Mesenchymal stem cell (in vitro differentiated cells and primary cell): ENCODE measurements at regions not wholly inside any gene's neighbourhood (a gene's known extent, or its start where the extent isn't known, plus 50 kb on each side); places are given as distances from the start of the nearest gene placed in this dataset.

Experiments used
- DNase-seq: peaks from one replicate; pipeline ENCODE4 v3.0.0-alpha.2; 2013
- H2AFZ ChIP-seq: one replicate; pipeline ENCODE4 v1.6.1; 2013; ENCODE audit warnings: low read depth, mild to moderate bottlenecking, control low read depth, inconsistent platforms, low read length, moderate library complexity
- H2AK5ac ChIP-seq: 2 replicates; pipeline ENCODE4 v1.6.1; 2013; ENCODE audit warnings: low read length, moderate library complexity, mild to moderate bottlenecking, inconsistent platforms; ENCODE audit not compliant: severe bottlenecking
- H2BK120ac ChIP-seq: one replicate; pipeline ENCODE4 v1.6.1; 2013; ENCODE audit warnings: low read depth, mild to moderate bottlenecking, inconsistent platforms, low read length, moderate library complexity
- H2BK12ac ChIP-seq, 2 experiments: one replicate each; pipeline ENCODE4 v1.6.1; 2013; ENCODE audit warnings: inconsistent platforms in 2 of 2, low read length in 2 of 2, mild to moderate bottlenecking in 2 of 2, moderate library complexity in 2 of 2, control low read depth in 1 of 2
- H2BK15ac ChIP-seq: one replicate; pipeline ENCODE4 v1.6.1; 2013; ENCODE audit warnings: mild to moderate bottlenecking, low read depth, inconsistent platforms; ENCODE audit not compliant: poor library complexity, severe bottlenecking
- H2BK5ac ChIP-seq: 2 replicates; pipeline ENCODE4 v1.6.1; 2013; ENCODE audit warnings: low read depth, mild to moderate bottlenecking, low read length, control low read depth, inconsistent platforms; ENCODE audit not compliant: poor library complexity, severe bottlenecking
- H3K14ac ChIP-seq, 2 experiments: one replicate each; pipeline ENCODE4 v1.6.1; 2013; ENCODE audit warnings: inconsistent platforms in 2 of 2, low read length in 2 of 2, control low read depth in 1 of 2, mild to moderate bottlenecking in 1 of 2, moderate library complexity in 1 of 2
- H3K18ac ChIP-seq, 2 experiments: one replicate each; pipeline ENCODE4 v1.6.1; 2013; ENCODE audit warnings: inconsistent platforms in 2 of 2, low read length in 2 of 2, control low read depth in 1 of 2, low read depth in 1 of 2, mild to moderate bottlenecking in 1 of 2
- H3K23ac ChIP-seq, 2 experiments: one replicate each; pipeline ENCODE4 v1.6.1; 2013; ENCODE audit warnings: inconsistent platforms in 2 of 2, low read length in 2 of 2, mild to moderate bottlenecking in 2 of 2, moderate library complexity in 2 of 2, control low read depth in 1 of 2
- H3K27ac ChIP-seq: 2 replicates; pipeline ENCODE4 v1.5.1; 2013; ENCODE audit warnings: mild to moderate bottlenecking, moderate library complexity, low read length, control low read depth, inconsistent platforms; ENCODE audit not compliant: poor library complexity, severe bottlenecking
- H3K27me3 ChIP-seq, 2 experiments: 2 replicates each; pipeline versions ENCODE4 v1.6.1 to v1.7.0; 2013; ENCODE audit warnings: low read length in 2 of 2, mild to moderate bottlenecking in 2 of 2, moderate library complexity in 2 of 2, control low read depth in 1 of 2, inconsistent platforms in 1 of 2; ENCODE audit not compliant: control insufficient read depth in 1 of 2, insufficient read depth in 1 of 2
- H3K36me3 ChIP-seq, 2 experiments: 2 replicates each; pipeline versions ENCODE4 v1.6.1 to v1.7.0; 2013; ENCODE audit warnings: low read length in 2 of 2, control low read depth in 1 of 2, inconsistent platforms in 1 of 2, low read depth in 1 of 2, mild to moderate bottlenecking in 1 of 2; ENCODE audit not compliant: insufficient read depth in 2 of 2, control insufficient read depth in 1 of 2
- H3K4ac ChIP-seq, 2 experiments: one replicate each; pipeline ENCODE4 v1.6.1; 2013; ENCODE audit warnings: inconsistent platforms in 2 of 2, low read length in 2 of 2, mild to moderate bottlenecking in 2 of 2, moderate library complexity in 2 of 2, control low read depth in 1 of 2, low read depth in 1 of 2
- H3K4me1 ChIP-seq: 2 replicates; pipeline ENCODE4 v1.6.1; 2013; ENCODE audit warnings: low read depth, low read length, control low read depth; ENCODE audit not compliant: control insufficient read depth, insufficient read depth
- H3K4me2 ChIP-seq: 2 replicates; pipeline ENCODE4 v1.6.1; 2013; ENCODE audit warnings: low read length, mild to moderate bottlenecking, inconsistent platforms; ENCODE audit not compliant: poor library complexity, severe bottlenecking
- H3K4me3 ChIP-seq, 2 experiments: 2 replicates each; pipeline versions ENCODE4 v1.5.1 to v1.7.0; 2013; ENCODE audit warnings: low read length in 2 of 2, mild to moderate bottlenecking in 2 of 2, control low read depth in 1 of 2, low read depth in 1 of 2; ENCODE audit not compliant: insufficient read depth in 1 of 2
- H3K79me1 ChIP-seq: replicated peaks from 2 replicates; pipeline ENCODE4 v1.6.1; 2013; ENCODE audit warnings: mild to moderate bottlenecking, control low read depth, low read length, inconsistent platforms; ENCODE audit not compliant: poor library complexity, severe bottlenecking
- H3K9ac ChIP-seq: 2 replicates; pipeline ENCODE4 v1.7.0; 2013; ENCODE audit warnings: mild to moderate bottlenecking, low read length, moderate library complexity
- H3K9me3 ChIP-seq: 2 replicates; pipeline ENCODE4 v1.7.0; 2013; ENCODE audit warnings: mild to moderate bottlenecking, low read length; ENCODE audit not compliant: control insufficient read depth
- H4K8ac ChIP-seq: one replicate; pipeline ENCODE4 v1.6.1; 2013; ENCODE audit warnings: inconsistent platforms, mild to moderate bottlenecking, low read length, moderate library complexity
- H4K91ac ChIP-seq: one replicate; pipeline ENCODE4 v1.6.1; 2013; ENCODE audit warnings: mild to moderate bottlenecking, low read length, inconsistent platforms
- WGBS: methylation state at CpG from one replicate; pipeline ENCODE4 v1.1.7; 2013; ENCODE audit warnings: mixed read lengths; 5-methylcytosine and 5-hydroxymethylcytosine counted together

- Histone ChIP-seq H4K8ac (no peak overlapping the region), H2BK120ac (no peak overlapping the region), H3K4me1 (no peaks in the 10 kb centered on the region), H4K91ac (no peak overlapping the region), H3K14ac (no peak overlapping the region), H2AFZ (no peak overlapping the region), H3K9ac (no peak overlapping the region), H2AK5ac (no peak overlapping the region), H2BK5ac (no peak overlapping the region), H2BK12ac (no peak overlapping the region), H2BK15ac (no peak overlapping the region), H3K36me3 (no peaks in the 10 kb centered on the region), H3K4ac (no peak overlapping the region), H3K9me3 (no peaks in the 10 kb centered on the region), H3K4me2 (no peak overlapping the region), H3K23ac (no peak overlapping the region), H3K18ac (no peak overlapping the region), H3K4me3 (no peak overlapping the region), H3K79me1 (peaks cover 4% of the 10 kb centered on the region), H3K27me3 (no peaks in the 10 kb centered on the region), H3K27ac (no peak overlapping the region)
- no peak for DNase-seq
- 85% methylated on average over 2 of the region's 2 CpGs for whole genome bisulfite sequencing
Observed at GRCh38 chr6:47938405-47938804, 156.6 kb downstream of the OPN5 start.

- 64% methylated on average over 2 of the region's 2 CpGs for WGBS
Observed at GRCh38 chr6:47936820-47937219, 155.0 kb downstream of the OPN5 start.

GRCh38 chr6:47934023-47934422, 152.2 kb downstream of the OPN5 start:
- no peak overlapping the region for H3K14ac ChIP-seq
- no peak overlapping the region for H2BK15ac ChIP-seq
- H2BK5ac ChIP-seq = no peak overlapping the region
- no peak overlapping the region for H3K9ac ChIP-seq
- 83% methylated on average over 5 of the region's 6 CpGs for WGBS
- H3K4me1 ChIP-seq = no peaks in the 10 kb centered on the region
- no peaks in the 10 kb centered on the region for H3K9me3 ChIP-seq
- H2BK12ac ChIP-seq = no peak overlapping the region
- H3K36me3 ChIP-seq = no peaks in the 10 kb centered on the region
- no peak overlapping the region for H2AFZ ChIP-seq
- H3K4me2 ChIP-seq = no peak overlapping the region
- H3K18ac ChIP-seq = no peak overlapping the region
- H3K4ac ChIP-seq = no peak overlapping the region
- no peak for DNase-seq
- peaks cover 4% of the 10 kb centered on the region for H3K79me1 ChIP-seq
- H3K23ac ChIP-seq = no peak overlapping the region
- no peak overlapping the region for H2AK5ac ChIP-seq
- no peaks in the 10 kb centered on the region for H3K27me3 ChIP-seq
- no peak overlapping the region for H4K8ac ChIP-seq
- H3K4me3 ChIP-seq = no peak overlapping the region
- H3K27ac ChIP-seq = no peak overlapping the region
- H4K91ac ChIP-seq = no peak overlapping the region
- no peak overlapping the region for H2BK120ac ChIP-seq

More at GRCh38 chr6:47936820-47937219, 155.0 kb downstream of the OPN5 start:
- H2BK12ac ChIP-seq = no peak overlapping the region
- no peak overlapping the region for H2BK5ac ChIP-seq
- H3K36me3 ChIP-seq = no peaks in the 10 kb centered on the region
- H2AK5ac ChIP-seq = no peak overlapping the region
- no peak overlapping the region for H3K9ac ChIP-seq
- H3K79me1 ChIP-seq = peaks cover 4% of the 10 kb centered on the region
- no peak overlapping the region for H3K14ac ChIP-seq
- no peak overlapping the region for H4K8ac ChIP-seq
- no peak overlapping the region for H3K4me3 ChIP-seq
- no peak overlapping the region for H2BK15ac ChIP-seq
- H3K18ac ChIP-seq = no peak overlapping the region
- H3K23ac ChIP-seq = no peak overlapping the region
- DNase-seq = no peak
- H3K9me3 ChIP-seq = no peaks in the 10 kb centered on the region
- H2BK120ac ChIP-seq = no peak overlapping the region
- no peak overlapping the region for H4K91ac ChIP-seq
- no peak overlapping the region for H2AFZ ChIP-seq
- H3K4me1 ChIP-seq = no peaks in the 10 kb centered on the region
- no peaks in the 10 kb centered on the region for H3K27me3 ChIP-seq
- no peak overlapping the region for H3K4ac ChIP-seq
- H3K27ac ChIP-seq = no peak overlapping the region
- H3K4me2 ChIP-seq = no peak overlapping the region

- H3K4me3 ChIP-seq = no peak overlapping the region
- H3K23ac ChIP-seq = no peak overlapping the region
- WGBS = 97% methylated on average over 3 of the region's 4 CpGs
- no peak overlapping the region for H3K27ac ChIP-seq
- H3K4me2 ChIP-seq = no peak overlapping the region
- no peaks in the 10 kb centered on the region for H3K4me1 ChIP-seq
- H3K18ac ChIP-seq = no peak overlapping the region
- no peak overlapping the region for H2BK12ac ChIP-seq
- no peak overlapping the region for H2BK120ac ChIP-seq
- no peak overlapping the region for H3K4ac ChIP-seq
- no peak overlapping the region for H2BK5ac ChIP-seq
- no peak overlapping the region for H3K14ac ChIP-seq
- no peak overlapping the region for H4K8ac ChIP-seq
- no peak overlapping the region for H3K9ac ChIP-seq
- no peak for DNase-seq
- H2AFZ ChIP-seq = no peak overlapping the region
- H2BK15ac ChIP-seq = no peak overlapping the region
- H3K36me3 ChIP-seq = no peaks in the 10 kb centered on the region
- no peak overlapping the region for H2AK5ac ChIP-seq
- no peaks in the 10 kb centered on the region for H3K9me3 ChIP-seq
- no peaks in the 10 kb centered on the region for H3K27me3 ChIP-seq
- H4K91ac ChIP-seq = no peak overlapping the region
- peaks cover 4% of the 10 kb centered on the region for H3K79me1 ChIP-seq
Observed at GRCh38 chr6:47932575-47932974, 150.7 kb downstream of the OPN5 start.
